GM21528 (cell line): ENCODE measurements at regions not wholly inside any gene's neighbourhood (a gene's known extent, or its start where the extent isn't known, plus 50 kb on each side); places are given as distances from the start of the nearest gene placed in this dataset.
"Not testable (repeated sequence)": the region's sequence is repeated elsewhere in the genome, so short reads cannot be mapped to it uniquely, and the experiment has no call there.

Source experiments
- ATAC-seq: cut with Tn5 transposase; IDR thresholded peaks from one replicate; pipeline ENCODE4 v1.9.1; 2021; ENCODE audit warnings: mild to moderate bottlenecking, moderate library complexity; ENCODE audit not compliant: unreplicated experiment, low FRiP score

DNA sequence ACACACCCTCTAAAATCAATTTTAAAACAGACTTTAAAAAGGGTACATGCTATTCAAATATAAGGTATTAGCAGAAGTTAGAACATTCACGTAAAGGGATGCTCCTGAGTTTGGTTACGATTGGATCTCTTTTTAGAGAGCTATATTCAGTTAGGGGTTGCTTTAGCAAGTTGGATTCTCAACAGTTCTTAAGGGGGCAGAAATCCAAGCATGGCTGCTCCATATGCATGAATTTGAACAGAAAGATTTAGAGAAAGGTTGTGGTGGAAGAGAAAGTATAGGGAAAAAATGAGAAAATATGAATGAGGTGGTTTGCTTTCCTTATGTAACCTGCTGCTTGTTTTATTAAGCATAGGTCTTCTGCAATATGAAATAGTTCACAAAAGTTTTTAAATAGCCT lies 855.1 kb downstream of the SORCS1 start:
- no peak for ATAC-seq

DNA sequence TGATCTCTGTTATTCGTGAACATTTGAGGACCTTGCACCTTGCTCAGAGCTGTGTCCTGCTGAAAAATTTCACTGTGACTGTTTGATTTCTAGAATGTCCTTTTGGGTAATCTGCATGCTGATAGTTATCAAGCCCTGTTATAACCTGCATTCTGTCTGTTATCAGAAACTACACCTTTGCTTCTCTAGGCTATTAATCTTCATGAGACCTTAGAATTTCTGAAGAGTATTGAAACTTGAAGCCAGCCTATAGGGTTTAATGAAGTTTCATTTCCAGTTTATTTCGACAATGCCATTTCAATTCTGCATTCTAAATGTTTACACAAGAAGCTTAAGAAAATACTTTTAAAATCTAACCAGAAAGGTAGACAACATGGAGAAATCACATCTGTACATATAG lies 856.2 kb downstream of the SORCS1 start:
- ATAC-seq: no peak

- ATAC-seq: no peak
Observed at GRCh38 chr10:106304056-106304455, 860.5 kb downstream of the SORCS1 start.

DNA sequence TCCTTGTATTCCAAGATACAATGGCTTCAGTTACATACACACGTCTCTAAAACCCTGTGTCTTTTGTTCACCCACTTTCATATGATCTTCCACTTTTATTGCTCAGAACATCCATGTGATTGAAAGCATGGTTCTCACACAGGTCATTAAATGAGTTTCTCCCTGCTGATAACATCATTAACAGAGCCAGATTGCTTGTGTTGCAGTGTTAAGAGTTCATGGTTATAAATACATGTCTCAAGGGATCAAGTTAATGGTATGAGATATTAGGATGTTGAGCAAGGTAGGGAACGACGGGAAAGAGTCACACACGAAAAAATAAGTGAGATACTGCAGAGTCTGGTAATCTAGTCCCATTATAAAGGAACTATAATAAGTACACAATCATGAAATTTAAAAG lies 861.5 kb downstream of the SORCS1 start:
- ATAC-seq: no peak

DNA sequence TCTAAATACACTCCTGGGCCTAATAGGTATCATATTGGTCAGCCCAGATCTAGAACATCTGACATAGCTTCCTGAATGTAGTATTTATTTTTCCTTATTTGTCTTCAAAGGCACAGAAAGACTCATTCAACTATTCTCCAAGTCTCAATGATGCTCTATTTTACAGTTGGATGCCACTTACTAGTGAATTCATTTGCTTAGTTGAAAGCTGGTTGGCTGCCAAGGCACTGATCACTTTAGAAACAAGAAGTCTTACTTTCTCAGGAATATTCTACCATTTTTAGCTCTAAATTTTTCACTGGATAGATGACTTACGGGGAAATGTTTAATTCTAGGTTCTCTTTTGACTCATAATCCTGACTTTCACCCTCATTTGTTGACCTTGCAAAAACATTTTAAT lies 863.4 kb downstream of the SORCS1 start:
- ATAC-seq: no peak

DNA sequence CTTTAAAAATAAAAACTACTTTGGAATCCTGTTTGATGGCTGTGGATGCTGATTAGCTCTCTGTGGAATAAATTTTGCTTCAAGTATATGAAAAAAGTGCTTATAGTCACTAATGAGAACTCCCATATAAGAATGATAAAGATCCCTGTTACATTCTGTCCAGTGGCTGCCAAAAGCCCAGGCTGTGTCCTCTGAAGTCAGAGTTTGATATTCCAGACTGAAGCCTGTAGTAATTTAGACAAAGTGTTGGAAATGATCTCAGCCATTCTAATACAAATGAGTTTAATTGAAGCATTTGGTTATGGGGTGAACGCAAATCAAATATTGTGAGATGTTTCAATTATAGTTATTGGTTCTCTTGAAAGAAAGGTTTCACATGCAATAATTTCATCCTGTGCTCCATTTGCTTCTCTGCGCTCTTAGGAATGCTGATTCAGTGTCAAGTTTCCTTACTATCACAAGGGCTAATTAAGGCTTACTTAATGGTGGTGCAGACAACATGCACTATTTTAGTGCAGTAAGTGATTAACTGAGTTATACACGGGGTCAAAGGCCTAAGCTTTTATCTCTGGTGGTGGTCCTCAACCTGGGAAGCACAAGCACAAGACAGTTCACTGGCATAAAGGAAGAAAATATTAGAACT lies 867.6 kb downstream of the SORCS1 start:
- no peak for ATAC-seq

DNA sequence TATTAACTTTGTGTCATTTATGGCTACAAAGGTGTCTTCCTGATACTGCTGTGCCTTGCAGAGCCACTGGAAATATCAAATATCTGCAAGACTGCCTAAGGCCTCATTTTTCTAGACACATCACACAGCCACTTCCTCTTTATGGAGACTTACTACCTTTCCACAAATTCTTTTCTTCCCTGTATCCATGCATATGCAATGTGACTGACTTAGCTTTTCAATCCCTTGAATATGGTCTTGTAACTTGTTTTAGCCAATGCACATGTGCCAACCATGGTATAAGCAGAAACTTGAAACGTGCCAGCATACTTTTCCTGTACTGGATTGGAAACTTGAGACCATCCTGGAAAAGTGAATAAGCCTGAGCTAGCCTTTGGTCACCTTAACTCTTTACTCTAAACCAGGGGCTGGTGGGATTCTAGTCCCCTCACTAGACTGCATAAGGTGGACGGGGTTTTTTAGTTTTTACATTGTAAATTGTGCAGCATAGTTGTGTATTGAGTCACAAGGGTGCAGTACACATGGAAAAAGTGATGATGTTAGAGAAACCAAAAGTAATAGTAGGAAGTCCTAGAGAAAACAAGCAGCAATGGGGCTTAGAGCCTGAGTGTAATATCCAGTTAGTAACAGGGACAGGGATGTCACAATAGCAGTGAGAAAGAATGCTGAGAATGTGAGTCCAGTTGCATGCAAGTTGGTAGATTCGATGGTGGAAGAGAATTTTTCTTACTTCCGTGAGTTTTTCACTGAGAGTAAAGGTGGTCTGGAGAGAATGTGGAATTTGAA lies 879.5 kb downstream of the SORCS1 start:
- no peak for ATAC-seq

GRCh38 chr10:106280896-106281460 lies 883.5 kb downstream of the SORCS1 start:
- ATAC-seq: no peak

DNA sequence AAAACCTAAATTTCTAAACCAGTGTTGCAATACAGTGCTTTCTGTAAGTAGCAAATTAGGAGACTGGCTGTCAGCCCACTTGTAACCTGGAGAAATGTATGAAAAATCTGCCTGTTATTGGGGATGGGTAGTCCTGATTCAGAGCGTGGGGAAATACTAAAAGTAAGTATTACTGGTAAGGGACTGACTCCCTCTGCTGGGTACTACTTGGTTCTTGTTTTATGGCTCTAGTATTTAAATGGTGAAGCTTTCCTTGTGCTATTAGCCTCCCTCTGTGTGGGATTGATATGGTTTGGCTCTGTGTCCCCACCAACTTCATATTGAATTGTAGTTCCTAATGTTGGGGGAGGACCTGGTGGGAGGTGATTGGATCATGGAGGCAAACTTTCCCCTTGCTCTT lies 886.1 kb downstream of the SORCS1 start:
- no peak for ATAC-seq

DNA sequence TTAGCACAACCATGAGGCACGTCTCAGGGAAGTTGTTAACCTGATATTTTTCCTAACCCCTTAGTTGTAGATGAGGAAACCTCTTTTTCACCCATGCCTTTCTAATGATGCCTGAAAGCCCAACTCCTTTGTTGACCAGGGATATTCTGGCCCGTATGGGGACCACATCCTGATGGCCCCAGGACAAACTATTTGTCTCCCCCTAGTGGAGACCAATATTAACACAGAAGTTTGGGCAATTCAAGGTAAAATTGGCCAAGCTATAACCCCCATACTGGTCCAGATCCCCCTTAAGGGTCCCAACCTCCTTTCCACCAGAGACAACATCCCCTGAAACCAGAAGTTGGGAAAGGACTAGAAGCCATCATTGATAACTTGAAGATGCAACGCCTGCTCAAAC lies 893.3 kb downstream of the SORCS1 start:
- no peak for ATAC-seq

- no peak for ATAC-seq
Observed at GRCh38 chr10:106268000-106268399, 896.5 kb downstream of the SORCS1 start.

GRCh38 chr10:106267591-106267990 lies 896.9 kb downstream of the SORCS1 start:
- ATAC-seq: no peak

- ATAC-seq: not testable (repeated sequence)
Observed at GRCh38 chr10:106257432-106257831, 907.1 kb downstream of the SORCS1 start.

DNA sequence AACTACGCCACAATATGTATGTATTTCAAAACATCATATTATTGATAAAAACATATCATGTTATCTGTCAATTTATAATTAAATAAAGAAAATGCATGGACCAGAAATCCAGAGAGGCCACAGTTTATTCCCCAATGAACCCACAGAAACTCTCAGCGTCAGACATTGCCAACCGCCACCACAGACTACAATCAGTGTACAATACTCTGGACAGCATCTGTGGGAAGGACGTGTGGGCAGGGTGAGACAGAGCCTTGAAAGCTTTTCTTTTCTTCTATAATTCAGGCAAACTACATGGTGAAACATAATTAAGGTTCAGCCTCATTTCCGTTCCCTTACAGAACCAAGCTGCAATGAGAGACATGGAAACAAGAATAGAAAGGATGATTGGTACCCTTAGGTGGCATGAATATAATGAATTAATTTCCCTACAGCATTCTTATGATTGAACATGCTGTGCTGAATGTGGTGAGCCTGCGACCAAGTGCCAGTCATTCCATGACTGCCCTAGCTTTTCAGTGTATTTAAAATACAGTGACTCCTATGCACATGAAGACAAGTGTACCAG lies 909.3 kb downstream of the SORCS1 start:
- no peak for ATAC-seq

DNA sequence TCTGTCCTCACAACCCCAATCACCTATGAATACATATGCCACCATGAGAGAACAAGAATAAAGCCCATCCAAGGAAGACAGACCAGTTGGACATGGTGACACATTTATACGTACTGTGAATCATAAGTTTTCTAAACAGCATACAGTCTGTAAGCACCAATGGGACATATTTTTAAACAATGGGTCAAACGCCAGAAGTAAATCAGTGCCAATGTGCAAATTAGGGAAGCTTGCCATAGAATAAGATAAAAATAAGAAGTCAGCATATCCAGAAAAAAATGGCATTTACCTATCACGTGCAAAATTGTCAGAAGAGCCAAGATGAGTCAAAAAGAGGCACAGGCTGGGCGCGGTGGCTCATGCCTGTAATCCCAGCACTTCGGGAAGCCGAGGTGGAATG lies 910.4 kb downstream of the SORCS1 start:
- no peak for ATAC-seq

DNA sequence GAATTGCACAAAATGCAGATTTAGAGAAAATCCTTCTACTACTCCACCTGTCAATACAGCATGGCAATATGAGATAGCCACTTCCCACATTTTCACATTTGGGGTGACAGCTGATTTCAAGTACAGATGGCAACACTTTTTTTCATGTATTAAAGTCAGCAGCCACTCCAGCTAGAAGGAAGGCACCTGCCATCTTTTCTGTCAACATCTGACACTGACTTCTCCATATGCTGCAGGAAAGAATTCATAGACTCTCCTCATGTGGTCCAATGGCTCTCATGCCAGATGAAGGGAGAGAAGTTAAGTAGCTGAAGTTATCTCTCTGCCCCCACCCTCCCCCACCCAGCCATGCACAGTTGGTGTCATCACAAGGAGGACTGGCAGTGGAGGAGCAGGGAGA lies 912.0 kb downstream of the SORCS1 start:
- no peak for ATAC-seq

GRCh38 chr10:106251573-106251972 lies 912.9 kb downstream of the SORCS1 start:
- no peak for ATAC-seq

DNA sequence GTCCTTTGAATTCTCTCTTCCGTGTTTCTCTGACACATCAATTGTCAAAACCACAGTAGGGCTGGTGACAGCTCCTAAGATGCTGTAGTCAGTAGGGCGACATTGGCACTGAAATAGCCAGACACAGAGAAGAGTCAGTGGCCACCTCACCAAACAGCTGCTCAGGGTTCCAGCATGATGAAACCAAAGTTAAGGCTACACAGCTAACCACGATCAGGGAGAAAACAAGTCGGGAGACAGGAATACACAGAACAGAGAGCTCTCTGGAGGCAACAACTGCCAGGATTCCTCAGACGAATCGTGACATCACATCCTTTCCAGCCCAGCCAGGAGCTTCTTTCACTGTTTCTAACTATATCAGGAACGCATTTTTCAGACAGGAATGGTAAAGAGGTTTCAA lies 922.2 kb downstream of the SORCS1 start:
- no peak for ATAC-seq

DNA sequence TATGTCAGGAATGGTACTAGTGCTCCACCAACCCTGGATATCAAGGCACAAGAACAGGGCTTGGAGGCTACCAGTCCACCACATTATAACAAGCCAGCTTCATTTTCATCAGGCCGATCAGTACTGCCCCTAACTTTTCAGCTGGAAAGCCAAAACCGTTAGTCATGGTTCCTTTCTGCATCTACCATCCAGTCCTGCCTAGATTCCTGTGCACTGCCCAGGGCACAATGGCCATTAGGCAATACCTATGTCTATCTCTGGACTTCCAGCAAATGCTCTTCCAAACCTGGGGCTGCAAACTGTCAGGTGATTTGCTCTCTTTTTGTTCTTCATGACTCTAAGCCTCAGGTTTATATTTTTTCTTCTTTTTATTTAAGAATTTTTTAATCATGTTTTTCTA lies 937.7 kb downstream of the SORCS1 start:
- ATAC-seq: no peak

- no peak for ATAC-seq
Observed at GRCh38 chr10:106226142-106226541, 938.4 kb downstream of the SORCS1 start.

GRCh38 chr10:106224676-106225075 lies 939.8 kb downstream of the SORCS1 start:
- no peak for ATAC-seq

DNA sequence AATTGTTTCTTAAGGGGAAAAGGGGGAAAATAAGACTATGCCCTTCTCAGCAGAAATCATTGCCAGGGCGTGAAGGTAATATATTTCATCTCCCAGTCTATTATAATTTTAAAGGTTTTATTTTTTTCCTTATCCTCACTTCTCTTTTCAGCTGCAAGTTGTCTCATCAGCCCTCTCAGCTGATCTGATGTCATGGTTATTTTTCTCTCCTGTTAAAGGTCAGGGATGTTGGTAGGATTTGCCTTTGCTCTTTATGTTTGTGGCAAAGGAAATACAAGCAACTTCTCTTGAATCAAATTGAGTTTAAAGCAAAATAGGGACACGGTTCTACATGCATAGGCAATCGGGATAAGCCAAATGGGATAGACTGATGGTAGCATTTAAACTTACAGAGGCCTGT lies 946.9 kb downstream of the SORCS1 start:
- no peak for ATAC-seq
